HG02798 (cell line): ENCODE measurements at regions not wholly inside any gene's neighbourhood (a gene's known extent, or its start where the extent isn't known, plus 50 kb on each side); places are given as distances from the start of the nearest gene placed in this dataset.

Source experiments
- ATAC-seq: cut with Tn5 transposase; IDR thresholded peaks from one replicate; pipeline ENCODE4 v1.9.1; 2021; ENCODE audit warnings: mild to moderate bottlenecking; ENCODE audit not compliant: unreplicated experiment, poor library complexity

GRCh38 chr1:104780470-104781078, 1030.9 kb downstream of the AMY1C start:
- ATAC-seq: peak; percentile 72

GRCh38 chr1:104785575-104786187, 1036.0 kb downstream of the AMY1C start:
- ATAC-seq: no peak

- no peak for ATAC-seq
Observed at GRCh38 chr1:104787866-104788510, 1038.3 kb downstream of the AMY1C start.

DNA sequence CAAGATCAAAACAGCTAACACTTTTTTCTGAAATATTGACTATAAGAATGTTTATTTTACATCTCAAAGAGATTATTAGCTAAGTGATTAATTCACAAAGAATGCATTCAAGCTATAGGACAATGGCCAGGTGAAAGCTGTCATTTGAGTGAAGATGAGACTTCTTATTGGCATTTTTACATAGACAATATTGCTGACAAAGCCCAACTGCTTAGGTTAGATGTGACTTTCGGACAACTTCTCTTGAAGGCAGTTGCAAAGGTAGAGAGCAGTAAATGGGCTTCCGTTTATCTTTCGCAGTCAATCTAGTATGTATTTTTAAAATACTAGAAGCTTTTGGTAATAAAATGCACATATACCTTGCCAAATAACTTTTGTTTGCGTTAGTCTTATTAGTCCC, 1041.3 kb downstream of the AMY1C start:
- ATAC-seq: no peak

GRCh38 chr1:104794035-104794434, 1044.3 kb downstream of the AMY1C start:
- ATAC-seq: no peak

- ATAC-seq: no peak
Observed at GRCh38 chr1:104795931-104796330, 1046.2 kb downstream of the AMY1C start.

DNA sequence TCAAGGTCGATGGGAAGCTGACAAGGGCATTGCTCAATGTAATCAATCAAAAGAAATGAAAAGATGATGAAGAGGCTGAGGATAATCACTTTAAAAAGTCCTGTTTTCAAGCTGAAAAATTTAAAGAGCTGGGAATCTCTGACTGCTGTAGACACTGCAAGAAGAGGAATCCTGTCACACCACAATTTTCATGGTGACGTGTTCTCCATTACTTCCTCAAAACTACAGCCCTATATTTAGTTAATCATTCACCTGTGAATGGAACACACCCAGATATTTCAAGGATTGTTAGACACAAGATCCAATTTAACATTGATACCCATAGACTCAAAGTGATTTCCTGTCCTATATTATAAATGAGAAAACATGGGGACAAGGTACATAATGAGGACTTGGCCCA, 1048.3 kb downstream of the AMY1C start:
- no peak for ATAC-seq

GRCh38 chr1:104801344-104801743, 1051.6 kb downstream of the AMY1C start:
- no peak for ATAC-seq

DNA sequence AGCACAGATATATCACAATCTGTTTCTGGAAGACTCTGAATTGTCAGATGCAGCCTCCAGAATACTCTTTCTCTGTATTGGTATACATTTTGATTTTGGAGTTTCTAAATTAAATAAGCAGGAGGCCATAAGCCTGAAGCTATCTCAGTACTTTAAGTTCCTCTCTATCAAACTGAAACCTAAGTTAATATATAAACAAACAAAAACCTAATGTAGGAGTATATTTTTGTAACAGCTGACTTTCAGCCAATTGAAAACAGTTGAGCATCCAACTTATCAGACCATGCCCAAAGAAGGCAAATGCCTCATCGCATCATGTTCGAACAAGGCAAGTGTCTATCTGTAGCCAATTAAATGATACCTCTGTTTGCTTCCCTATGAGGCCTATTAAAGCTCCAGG, 1054.4 kb downstream of the AMY1C start:
- no peak for ATAC-seq

- ATAC-seq: no peak
Observed at GRCh38 chr1:104807590-104807989, 1057.9 kb downstream of the AMY1C start.

GRCh38 chr1:104825401-104825800, 1075.7 kb downstream of the AMY1C start:
- no peak for ATAC-seq

DNA sequence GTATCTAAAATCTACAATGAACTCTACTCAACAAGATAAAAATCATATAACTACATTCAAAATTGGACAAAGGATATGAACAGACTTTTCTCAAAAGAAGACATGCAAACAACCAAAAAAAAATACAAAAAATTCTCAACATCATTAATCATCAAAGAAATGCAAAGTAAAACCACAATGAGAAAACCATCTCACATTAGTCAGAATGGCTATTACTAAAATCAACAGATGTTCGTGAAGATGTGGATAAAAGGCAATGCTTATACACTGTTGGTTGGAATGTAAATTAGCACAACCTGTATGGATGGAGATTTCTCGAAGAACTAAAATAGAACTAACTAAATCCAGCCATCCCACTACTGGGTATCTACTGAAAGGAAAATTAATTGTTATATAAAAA, 1080.8 kb downstream of the AMY1C start:
- ATAC-seq: no peak

DNA sequence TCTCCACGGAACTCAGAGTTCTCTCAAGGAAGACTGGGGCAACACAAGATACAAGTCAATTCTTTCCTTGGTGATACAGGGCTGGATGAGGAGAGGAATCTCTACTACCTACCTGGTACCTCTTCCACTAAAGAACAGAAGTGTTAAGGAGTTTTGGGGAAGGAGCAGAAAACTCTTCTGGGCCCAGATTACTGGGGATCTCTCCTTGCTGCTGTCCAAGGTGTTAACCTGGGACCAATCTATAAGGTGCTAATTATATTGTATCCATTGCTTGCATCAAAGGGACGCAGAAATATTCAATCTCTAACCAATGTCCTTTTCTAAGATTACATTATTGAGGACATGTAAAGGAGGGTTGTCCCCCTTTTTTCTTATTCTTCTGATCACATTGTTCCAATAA, 1102.5 kb downstream of the AMY1C start:
- ATAC-seq: no peak

DNA sequence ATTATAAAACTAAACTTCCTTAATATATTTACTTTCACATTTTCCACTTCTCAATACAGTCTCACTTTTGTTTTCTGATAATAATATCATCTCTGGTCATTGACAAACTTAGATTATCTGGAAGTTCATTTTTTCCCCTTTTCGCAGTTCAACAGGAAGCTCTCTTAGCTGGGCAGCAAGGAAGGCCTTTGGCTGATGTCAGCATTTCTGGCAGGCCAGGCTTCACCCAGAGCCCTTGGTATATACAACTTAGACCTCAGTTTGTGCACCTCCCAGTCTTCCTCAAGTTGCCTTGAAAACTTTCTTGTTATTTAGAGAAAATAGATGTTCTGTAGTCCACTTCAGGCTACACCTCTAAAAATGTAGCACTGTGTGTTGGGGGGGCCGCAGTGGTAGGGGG, 1103.6 kb downstream of the AMY1C start:
- no peak for ATAC-seq

DNA sequence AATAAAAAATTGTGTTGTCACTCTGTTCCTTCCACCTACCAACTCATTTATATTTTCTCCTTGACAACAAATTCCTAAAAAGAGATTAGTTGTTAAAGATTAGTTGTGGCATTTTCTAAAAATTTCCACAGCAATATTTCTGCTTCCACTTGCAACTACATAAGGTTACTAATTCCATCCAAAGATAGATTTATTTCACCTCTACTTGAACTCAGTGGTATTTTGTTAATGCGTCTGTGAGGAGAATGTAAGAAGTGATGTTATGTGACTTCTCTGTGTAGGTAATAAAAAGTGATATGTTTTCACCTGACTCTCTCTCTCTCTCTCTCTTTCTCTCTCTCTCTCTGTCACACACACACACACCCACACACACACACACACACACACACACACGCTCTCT, 1104.8 kb downstream of the AMY1C start:
- no peak for ATAC-seq

- no peak for ATAC-seq
Observed at GRCh38 chr1:104855550-104855949, 1105.9 kb downstream of the AMY1C start.

DNA sequence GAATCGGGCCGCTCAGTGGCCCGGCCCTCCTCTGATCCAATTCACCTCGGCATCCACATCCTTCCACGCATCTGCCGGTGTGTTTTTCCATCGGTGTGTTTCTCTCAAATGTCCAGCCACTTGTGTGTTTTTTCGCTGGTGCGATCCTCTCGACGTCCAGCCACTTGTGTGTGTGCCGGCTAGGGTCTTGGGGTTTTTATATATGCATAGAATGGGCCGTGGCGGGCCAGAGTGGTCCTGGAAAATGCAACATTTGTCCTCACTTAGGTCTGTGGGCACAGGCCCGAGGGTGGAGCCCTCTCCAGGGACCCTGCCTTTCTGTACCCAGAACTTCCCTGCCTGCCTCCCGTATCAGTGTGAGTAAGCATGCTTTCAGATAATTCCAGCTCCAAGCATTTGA, 1106.4 kb downstream of the AMY1C start:
- no peak for ATAC-seq

GRCh38 chr1:104856518-104856917, 1106.8 kb downstream of the AMY1C start:
- ATAC-seq: no peak

- no peak for ATAC-seq
Observed at GRCh38 chr1:104868794-104869193, 1119.1 kb downstream of the AMY1C start.

- ATAC-seq: peak; percentile 84
Observed at GRCh38 chr1:104874044-104874443, 1124.3 kb downstream of the AMY1C start.

DNA sequence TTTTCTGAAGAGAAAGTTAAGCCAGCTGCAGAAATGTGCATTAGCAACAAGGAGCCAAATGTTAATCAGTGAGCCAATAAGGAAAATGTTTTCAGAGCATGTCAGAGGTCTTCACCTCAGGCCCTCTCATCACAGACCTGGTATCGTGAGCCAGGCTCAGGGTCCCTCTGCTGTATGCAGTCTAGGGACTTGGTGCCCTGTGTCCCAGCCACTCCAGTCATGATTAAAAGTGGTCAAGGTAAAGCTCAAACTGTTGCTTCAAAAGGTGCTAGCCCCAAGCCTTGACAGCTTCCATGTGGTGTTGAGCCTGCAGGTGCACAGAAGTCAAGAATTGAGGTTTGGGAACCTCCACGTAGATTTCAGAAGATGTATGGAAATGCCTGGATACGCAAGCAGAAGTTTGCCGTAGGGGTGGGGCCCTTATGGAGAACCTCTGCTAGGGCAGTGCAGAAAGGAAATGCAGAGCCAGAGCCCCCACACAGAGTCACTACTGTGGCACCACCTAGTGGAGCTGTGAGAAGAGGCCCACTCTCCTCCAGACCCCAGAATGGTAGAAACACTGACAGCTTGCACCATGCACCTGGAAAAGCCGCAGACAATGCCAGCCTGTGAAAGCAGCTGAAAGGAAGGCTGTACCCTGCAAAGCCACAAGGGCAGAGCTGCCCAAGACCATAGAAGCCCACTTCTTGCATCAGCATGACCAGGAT, 1128.7 kb downstream of the AMY1C start:
- ATAC-seq: peak; percentile 39
